Renal cortical epithelial cell (primary cell): ENCODE measurements at regions not wholly inside any gene's neighbourhood (a gene's known extent, or its start where the extent isn't known, plus 50 kb on each side); places are given as distances from the start of the nearest gene placed in this dataset.

Experiments
- DNase-seq: peaks from one replicate; pipeline ENCODE4 v3.0.0-alpha.2; 2011; ENCODE audit warnings: low read depth

GRCh38 chr4:122305853-122306252 is 73.0 kb upstream of the ADAD1 start:
- no peak for DNase-seq

GRCh38 chr4:122309988-122310626 is 68.7 kb upstream of the ADAD1 start:
- DNase-seq = peak; percentile 33

- no peak for DNase-seq
These were observed 65.7 kb upstream of the ADAD1 start for GRCh38 chr4:122313006-122313646.

- no peak for DNase-seq
These were observed 51.9 kb upstream of the ADAD1 start for GRCh38 chr4:122326908-122327307.

GRCh38 chr4:122328893-122329292 is 49.9 kb upstream of the ADAD1 start:
- DNase-seq = no peak
